ENCODE measurements at regions not wholly inside any gene's neighbourhood (a gene's known extent, or its start where the extent isn't known, plus 50 kb on each side); places are given as distances from the start of the nearest gene placed in this dataset.
A peak's percentile ranks its signal among the peaks of the same experiment; 100 is the strongest.

- no peak overlapping the region for H3K27ac ChIP-seq (ENCODE audit: low read length)
- no peaks in the 10 kb centered on the region for H3K27me3 ChIP-seq (ENCODE audit: insufficient read depth, low read depth, low read length)
- no peaks in the 10 kb centered on the region for H3K79me2 ChIP-seq (replicated peaks; ENCODE audit: insufficient read depth, low read length)
- no peak for TF ChIP-seq RAD21 (conservative IDR thresholded peaks at IDR 0.05)
- TF ChIP-seq TAF1 (IDR thresholded peaks at IDR 0.05; ENCODE audit: low read depth): no peak
- no peak for TF ChIP-seq REST (IDR thresholded peaks at IDR 0.05; ENCODE audit: borderline replicate concordance)
- no peak for TF ChIP-seq MXI1 (conservative IDR thresholded peaks at IDR 0.05; ENCODE audit: poor library complexity, severe bottlenecking)
- no peak for TF ChIP-seq EP300 (conservative IDR thresholded peaks at IDR 0.05; ENCODE audit: poor library complexity, severe bottlenecking)
- TF ChIP-seq POLR2AphosphoS5 (IDR thresholded peaks at IDR 0.05): no peak
- H2AFZ ChIP-seq (ENCODE audit: low read depth, low read length): no peak overlapping the region
- H3K36me3 ChIP-seq (ENCODE audit: insufficient read depth, low read length): no peaks in the 10 kb centered on the region
- no peak overlapping the region for H3K4me3 ChIP-seq (ENCODE audit: low read length)
- no peaks in the 10 kb centered on the region for H3K9me3 ChIP-seq (ENCODE audit: low read length)
- no peak overlapping the region for H3K9ac ChIP-seq (ENCODE audit: low read length)
- H4K20me1 ChIP-seq (ENCODE audit: insufficient read depth): no peaks in the 10 kb centered on the region
- no peaks in the 10 kb centered on the region for H3K9me2 ChIP-seq (ENCODE audit: insufficient read depth, low read length)
- no peak overlapping the region for H3K4me2 ChIP-seq (ENCODE audit: low read length)
- no peaks in the 10 kb centered on the region for H3F3A ChIP-seq (ENCODE audit: insufficient read depth, low read length, poor library complexity, severe bottlenecking)
Observed at GRCh38 chr9:22682536-22682935, 235.9 kb downstream of the DMRTA1 start.

DNA sequence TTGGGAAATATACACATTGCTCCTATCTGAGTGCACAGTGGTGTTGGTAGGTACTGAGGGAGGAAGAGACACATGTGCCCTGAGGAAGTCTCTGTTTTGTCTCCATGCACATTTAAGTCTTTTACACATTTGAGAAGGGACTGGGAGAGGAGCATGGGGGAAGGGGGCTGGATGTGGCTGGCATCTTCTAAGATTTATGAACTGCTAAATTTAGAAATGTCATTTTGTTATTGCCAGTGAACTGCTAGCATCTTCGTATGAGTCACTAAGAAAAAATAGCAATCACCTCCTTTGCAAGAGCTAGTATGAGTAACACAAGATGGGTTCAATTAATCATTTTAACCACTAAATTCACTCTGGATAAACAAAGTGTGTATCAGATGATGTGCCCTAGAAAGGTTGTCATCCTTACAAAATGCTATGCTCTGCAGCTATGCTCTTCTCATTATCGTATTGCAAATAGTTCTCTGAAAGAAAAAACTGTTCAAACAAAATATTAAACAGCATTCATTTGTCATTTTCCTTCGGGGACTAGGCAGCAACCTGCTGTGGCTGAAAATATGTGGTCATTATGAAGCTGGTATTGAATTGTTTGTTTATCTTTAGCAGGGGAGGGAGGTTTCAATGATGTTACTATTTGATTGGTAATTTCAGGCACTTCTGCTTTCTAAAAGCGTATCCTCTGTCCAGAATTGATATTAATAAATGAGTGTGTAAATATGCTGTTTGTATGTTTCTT, 236.5 kb downstream of the DMRTA1 start:
- Histone ChIP-seq H3K27ac (ENCODE audit: low read length) (no peak overlapping the region), H2AFZ (ENCODE audit: low read depth, low read length) (no peak overlapping the region), H3F3A (ENCODE audit: insufficient read depth, low read length, poor library complexity, severe bottlenecking) (no peaks in the 10 kb centered on the region), H3K4me3 (ENCODE audit: low read length) (peak overlapping the region; percentile 20), H3K9ac (ENCODE audit: low read length) (no peak overlapping the region), H3K79me2 (replicated peaks; ENCODE audit: insufficient read depth, low read length) (no peaks in the 10 kb centered on the region), H3K27me3 (ENCODE audit: insufficient read depth, low read depth, low read length) (no peaks in the 10 kb centered on the region), H4K20me1 (ENCODE audit: insufficient read depth) (no peaks in the 10 kb centered on the region), H3K9me2 (ENCODE audit: insufficient read depth, low read length) (no peaks in the 10 kb centered on the region), H3K36me3 (ENCODE audit: insufficient read depth, low read length) (no peaks in the 10 kb centered on the region), H3K9me3 (ENCODE audit: low read length) (no peaks in the 10 kb centered on the region), H3K4me2 (ENCODE audit: low read length) (no peak overlapping the region)
- TF ChIP-seq MXI1 (conservative IDR thresholded peaks at IDR 0.05; ENCODE audit: poor library complexity, severe bottlenecking): no peak
- no peak for TF ChIP-seq TAF1 (IDR thresholded peaks at IDR 0.05; ENCODE audit: low read depth)
- TF ChIP-seq POLR2AphosphoS5 (IDR thresholded peaks at IDR 0.05): no peak
- no peak for TF ChIP-seq REST (IDR thresholded peaks at IDR 0.05; ENCODE audit: borderline replicate concordance)
- TF ChIP-seq RAD21 (conservative IDR thresholded peaks at IDR 0.05): no peak
- TF ChIP-seq EZH2 (IDR thresholded peaks at IDR 0.05; ENCODE audit: borderline replicate concordance, insufficient read depth, low read length, poor library complexity, severe bottlenecking): no peak
- no peak for TF ChIP-seq SMC3 (conservative IDR thresholded peaks at IDR 0.05; ENCODE audit: poor library complexity)
- TF ChIP-seq, protein P1, sequence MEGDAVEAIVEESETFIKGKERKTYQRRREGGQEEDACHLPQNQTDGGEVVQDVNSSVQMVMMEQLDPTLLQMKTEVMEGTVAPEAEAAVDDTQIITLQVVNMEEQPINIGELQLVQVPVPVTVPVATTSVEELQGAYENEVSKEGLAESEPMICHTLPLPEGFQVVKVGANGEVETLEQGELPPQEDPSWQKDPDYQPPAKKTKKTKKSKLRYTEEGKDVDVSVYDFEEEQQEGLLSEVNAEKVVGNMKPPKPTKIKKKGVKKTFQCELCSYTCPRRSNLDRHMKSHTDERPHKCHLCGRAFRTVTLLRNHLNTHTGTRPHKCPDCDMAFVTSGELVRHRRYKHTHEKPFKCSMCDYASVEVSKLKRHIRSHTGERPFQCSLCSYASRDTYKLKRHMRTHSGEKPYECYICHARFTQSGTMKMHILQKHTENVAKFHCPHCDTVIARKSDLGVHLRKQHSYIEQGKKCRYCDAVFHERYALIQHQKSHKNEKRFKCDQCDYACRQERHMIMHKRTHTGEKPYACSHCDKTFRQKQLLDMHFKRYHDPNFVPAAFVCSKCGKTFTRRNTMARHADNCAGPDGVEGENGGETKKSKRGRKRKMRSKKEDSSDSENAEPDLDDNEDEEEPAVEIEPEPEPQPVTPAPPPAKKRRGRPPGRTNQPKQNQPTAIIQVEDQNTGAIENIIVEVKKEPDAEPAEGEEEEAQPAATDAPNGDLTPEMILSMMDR (IDR thresholded peaks at IDR 0.05; ENCODE audit: poor library complexity, severe bottlenecking): no peak
- TF ChIP-seq EP300 (conservative IDR thresholded peaks at IDR 0.05; ENCODE audit: poor library complexity, severe bottlenecking): no peak
